Posterior vena cava (tissue), 2 donors: ENCODE measurements at regions not wholly inside any gene's neighbourhood (a gene's known extent, or its start where the extent isn't known, plus 50 kb on each side); places are given as distances from the start of the nearest gene placed in this dataset.
"Not testable (repeated sequence)": the region's sequence is repeated elsewhere in the genome, so short reads cannot be mapped to it uniquely, and the experiment has no call there.

Experiments used
- DNase-seq: peaks from one replicate; pipeline ENCODE4 v3.0.0-alpha.2; 2020; ENCODE audit warnings: low spot score
- intact Hi-C, 2 donors: fragments of 100-400 bp; cut with DNase I; formaldehyde crosslinking; loops; one replicate each; pipeline versions ENCODE4 v1.14.1 to v1.14.2; 2022 to 2023
- donor health status: DM: yes; HTN: yes; CAD: no.
- donor health status: DM: yes; HTN: yes; CAD: no.

DNA sequence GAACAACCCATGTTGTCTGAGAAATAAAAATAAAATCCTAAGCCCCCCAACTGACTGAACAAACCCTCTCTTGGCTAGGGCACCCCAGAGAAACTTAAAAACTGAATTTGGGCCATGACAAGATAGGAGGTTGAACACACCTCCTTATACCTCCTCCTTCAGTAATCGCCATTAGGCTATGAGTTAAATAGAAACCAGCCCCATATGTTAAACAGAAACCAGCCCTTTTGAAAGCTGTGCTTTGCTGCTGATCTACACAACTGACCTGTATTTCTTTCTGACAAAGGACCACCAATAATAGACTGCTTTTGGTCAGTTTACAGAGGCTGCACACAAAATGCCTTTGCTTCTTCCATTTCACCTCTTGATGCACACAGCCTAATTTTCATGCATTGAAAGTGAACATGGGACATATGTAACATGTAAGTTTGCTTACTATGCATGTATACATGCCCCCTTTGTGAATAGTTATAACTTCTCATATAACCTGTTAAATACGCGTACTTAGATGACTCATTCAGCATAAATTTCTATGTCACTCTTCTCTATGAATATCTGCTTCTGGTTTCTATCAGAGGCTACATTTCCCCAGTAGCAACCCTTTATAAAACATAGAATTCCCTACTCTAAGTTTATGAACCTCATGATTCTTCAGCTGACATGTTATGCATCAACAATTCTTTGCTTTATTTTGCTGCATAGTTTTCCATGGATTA, 462.9 kb downstream of the COL12A1 start:
- intact Hi-C loops = no loop called here
- DNase-seq = no peak

- no peak for DNase-seq
Observed at GRCh38 chr6:74741646-74742045, 464.2 kb downstream of the COL12A1 start.

DNA sequence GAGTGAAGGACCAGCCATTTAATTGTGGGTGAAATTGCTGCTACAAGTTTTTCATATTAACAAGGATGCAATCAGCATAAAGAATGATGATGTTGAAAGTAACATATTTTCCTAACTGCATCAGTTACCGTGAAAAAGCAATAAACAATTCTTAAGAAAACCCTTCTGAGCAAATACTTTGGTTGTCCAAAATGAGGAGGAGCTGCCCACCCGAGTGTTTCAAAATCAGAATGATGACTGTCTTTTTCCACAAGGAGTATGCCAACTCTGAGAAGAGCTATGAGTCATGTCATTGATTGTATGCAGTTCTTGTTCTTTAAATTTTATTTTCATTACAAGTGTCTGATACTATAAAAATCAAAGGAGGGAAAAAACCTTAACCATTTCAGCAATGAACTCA, 470.5 kb downstream of the COL12A1 start:
- intact Hi-C loops = no loop called here
- DNase-seq = no peak

More at GRCh38 chr6:74741646-74742045, 464.2 kb downstream of the COL12A1 start:
- intact Hi-C loops = no loop called here

- intact Hi-C loops = no loop called here
- no peak for DNase-seq
Observed at GRCh38 chr6:74734901-74735300, 471.0 kb downstream of the COL12A1 start.

- intact Hi-C loops = no loop called here
Observed at GRCh38 chr6:74733830-74734620, 471.8 kb downstream of the COL12A1 start.

GRCh38 chr6:74731931-74732330, 473.9 kb downstream of the COL12A1 start:
- intact Hi-C loops = no loop called here
- DNase-seq = no peak

More at GRCh38 chr6:74733830-74734620, 471.8 kb downstream of the COL12A1 start:
- DNase-seq = no peak

GRCh38 chr6:74731204-74731603, 474.6 kb downstream of the COL12A1 start:
- DNase-seq = no peak
- intact Hi-C loops = no loop called here

DNA sequence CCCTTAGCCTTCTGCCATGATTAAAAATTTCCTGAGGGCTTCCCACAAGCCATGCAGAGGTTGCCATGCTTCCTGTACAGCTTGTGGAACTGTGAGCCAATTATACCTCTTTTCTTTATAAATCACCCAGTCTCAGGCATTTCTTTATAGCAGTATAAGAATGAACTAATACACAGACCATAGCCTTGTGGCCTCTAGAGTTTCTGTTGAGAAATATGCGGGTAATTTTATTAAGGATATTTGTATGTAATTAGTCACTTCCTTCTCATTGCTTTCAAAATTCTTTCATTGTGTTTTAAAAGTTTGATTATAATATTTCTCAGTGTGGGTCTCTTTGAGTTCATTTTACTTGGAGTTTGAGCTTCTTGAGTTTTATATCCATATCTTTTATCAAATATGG, 484.9 kb downstream of the COL12A1 start:
- intact Hi-C loops = no loop called here
- no peak for DNase-seq

- intact Hi-C loops = no loop called here
- DNase-seq = no peak
Observed at GRCh38 chr6:74717591-74717990, 488.3 kb downstream of the COL12A1 start.

- no peak for DNase-seq
Observed at GRCh38 chr6:74715355-74716085, 490.3 kb downstream of the COL12A1 start.

DNA sequence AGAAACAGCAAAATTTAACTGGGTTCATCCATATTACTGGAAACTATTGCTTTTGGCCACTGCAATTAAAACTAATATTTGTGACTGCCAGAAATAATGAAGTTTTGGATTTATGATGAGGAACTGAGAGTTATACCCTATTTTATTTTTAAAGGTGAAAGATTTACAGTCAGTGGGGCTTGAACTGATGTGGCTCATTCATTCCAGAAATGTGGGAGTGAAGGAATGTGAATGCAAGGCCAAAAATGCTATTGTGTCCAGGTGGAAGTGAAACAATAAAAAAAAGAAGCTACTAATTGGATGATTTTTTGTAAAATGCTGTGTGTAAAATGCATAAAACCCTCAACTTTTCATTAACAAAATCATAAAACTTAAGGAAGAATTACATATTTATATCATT, 491.9 kb downstream of the COL12A1 start:
- no peak for DNase-seq
- intact Hi-C loops = no loop called here

More at GRCh38 chr6:74715355-74716085, 490.3 kb downstream of the COL12A1 start:
- intact Hi-C loops = no loop called here

GRCh38 chr6:74705451-74705850, 500.4 kb downstream of the COL12A1 start:
- no peak for DNase-seq
- intact Hi-C loops = no loop called here

GRCh38 chr6:74704540-74704939, 501.3 kb downstream of the COL12A1 start:
- intact Hi-C loops, DNase-seq: not testable (repeated sequence)

- intact Hi-C loops = no loop called here
Observed at GRCh38 chr6:74690365-74690764, 515.5 kb downstream of the COL12A1 start.

DNA sequence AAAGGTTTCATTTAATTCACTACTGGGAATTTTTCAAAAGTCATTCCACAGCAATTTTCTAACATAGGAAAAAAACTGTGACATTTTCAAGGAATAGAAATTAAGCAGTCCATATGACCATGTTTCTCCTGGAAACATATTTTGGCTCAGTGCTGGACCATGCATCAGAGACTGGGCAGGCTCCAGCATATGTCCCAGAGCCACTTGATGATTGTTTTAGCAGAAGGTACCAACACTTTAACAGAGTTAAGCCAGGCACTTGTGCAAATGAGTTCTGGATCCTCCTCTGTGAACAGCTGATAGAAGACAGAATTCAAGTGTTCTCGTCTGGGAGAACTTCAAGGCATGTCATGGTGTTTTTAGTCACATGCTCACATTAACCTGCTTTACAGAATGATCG, 516.3 kb downstream of the COL12A1 start:
- no peak for DNase-seq
- intact Hi-C loops = no loop called here

More at GRCh38 chr6:74690365-74690764, 515.5 kb downstream of the COL12A1 start:
- DNase-seq = no peak

DNA sequence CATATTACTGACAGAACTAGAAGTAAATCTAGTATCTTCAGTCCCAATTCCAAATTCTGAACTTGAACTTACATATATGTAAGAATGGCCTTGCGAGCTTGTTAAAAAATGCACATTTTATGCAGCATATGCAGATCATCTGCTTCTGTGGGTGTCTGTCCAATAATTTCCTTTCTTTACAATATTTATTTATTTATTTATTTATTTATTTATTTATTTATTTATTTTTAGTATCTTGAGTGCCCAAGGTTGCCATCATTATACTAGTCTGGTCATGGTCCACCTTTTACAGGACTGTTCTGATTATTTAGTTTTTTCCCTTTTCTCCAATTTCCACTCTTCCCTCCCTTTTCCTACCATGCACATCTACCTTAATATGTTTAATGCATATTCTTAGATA, 528.4 kb downstream of the COL12A1 start:
- intact Hi-C loops = no loop called here
- no peak for DNase-seq

DNA sequence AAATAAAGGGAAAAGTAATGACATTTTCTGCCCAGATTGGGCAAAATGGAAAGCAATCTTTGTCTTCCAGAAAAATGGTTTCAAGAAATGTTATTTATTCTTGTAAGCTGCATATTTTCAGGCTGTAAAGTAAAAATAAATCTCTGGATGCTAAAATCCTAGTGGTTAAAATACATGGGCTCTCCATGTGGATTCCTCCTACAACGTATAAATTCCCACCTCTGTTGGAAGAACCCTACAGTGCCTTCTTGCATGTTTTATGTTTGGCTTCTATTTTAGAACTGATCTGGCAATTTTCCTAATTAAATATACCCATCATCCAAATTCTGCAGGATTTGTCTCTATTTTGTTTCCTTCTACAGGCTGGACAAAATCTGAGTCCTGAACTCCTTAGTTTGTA, 528.9 kb downstream of the COL12A1 start:
- intact Hi-C loops = no loop called here

DNA sequence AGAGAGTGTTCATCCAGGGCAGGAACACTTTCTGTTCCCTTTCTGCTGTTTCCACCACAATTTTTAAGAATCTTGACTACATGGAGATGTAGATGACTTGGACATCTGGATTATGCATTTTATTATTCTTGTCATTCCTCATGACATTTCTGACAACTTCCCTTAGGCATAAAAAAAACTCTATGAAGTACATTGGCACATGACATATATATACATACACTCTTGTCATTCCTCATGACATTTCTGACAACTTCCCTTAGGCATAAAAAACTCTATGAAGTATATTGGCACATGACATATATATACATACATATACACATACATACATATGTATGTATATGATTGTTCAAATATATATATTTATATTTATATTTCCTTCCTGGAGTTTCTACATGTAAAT, 531.5 kb downstream of the COL12A1 start:
- no peak for DNase-seq
- intact Hi-C loops = no loop called here

More for the DNA sequence above, 528.9 kb downstream of the COL12A1 start:
- DNase-seq = no peak

DNA sequence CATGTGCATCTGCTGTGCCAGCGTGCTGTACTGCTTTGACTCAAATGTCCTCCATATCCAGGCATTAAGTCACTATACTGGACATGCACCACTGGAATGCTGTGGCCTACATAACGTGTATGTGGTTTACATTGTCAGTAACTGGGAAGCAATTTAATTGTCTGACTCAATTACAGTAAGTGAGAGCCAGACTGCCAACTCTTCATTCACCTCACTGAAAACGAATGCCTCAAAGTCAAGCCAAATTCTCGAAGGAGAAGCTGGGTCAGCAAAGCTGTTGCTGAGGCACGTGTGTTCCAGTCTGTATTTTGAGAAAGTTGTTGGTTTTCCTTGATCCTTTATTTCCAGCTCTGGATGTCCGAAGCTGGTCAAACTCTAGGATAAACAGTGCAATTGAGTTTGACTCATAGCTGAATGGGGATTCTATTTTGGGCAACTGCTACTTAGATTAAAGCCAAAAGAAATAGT, 534.3 kb downstream of the COL12A1 start:
- intact Hi-C loops = no loop called here
- DNase-seq = no peak

DNA sequence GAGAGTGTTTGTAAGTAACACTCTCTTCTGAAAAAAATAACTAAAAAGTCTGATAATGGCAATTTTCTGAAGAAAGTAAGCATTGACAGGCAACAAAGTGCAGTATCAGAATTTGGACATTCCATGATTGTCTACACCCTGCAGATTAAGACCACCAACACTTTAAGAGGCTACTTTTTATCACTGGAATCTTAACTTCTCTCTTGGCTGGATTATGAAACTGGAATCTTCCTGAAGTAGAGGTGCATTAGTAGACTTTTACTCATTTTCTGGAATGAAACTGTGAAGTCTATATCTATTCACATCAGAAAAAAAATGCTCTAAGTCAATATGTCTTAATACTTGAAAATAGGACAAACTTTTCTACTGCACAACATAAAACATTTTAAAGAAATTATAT, 547.5 kb downstream of the COL12A1 start:
- intact Hi-C loops = no loop called here
- no peak for DNase-seq
